Smooth muscle cell (in vitro differentiated cells): ENCODE measurements at regions not wholly inside any gene's neighbourhood (a gene's known extent, or its start where the extent isn't known, plus 50 kb on each side); places are given as distances from the start of the nearest gene placed in this dataset.

Experiments
- DNase-seq: peaks from one replicate; lab custom pipeline; 2025; ENCODE audit not compliant: unreplicated experiment; lab: John Stamatoyannopoulos, UW
- H2AFZ ChIP-seq: fragments of 200-600 bp; sonication (generic); 2 replicates; pipeline ENCODE4 v1.6.0; 2016; ENCODE audit warnings: antibody characterized with exemption, low read depth, mild to moderate bottlenecking
- H3F3A ChIP-seq: fragments of 200-600 bp; sonication (generic); 2 replicates; pipeline ENCODE4 v1.6.0; 2017; ENCODE audit warnings: antibody characterized with exemption, low read depth
- H3K27ac ChIP-seq: fragments of 200-600 bp; sonication (generic); 2 replicates; pipeline ENCODE4 v1.5.1; 2016; ENCODE audit warnings: low read depth, mild to moderate bottlenecking
- H3K27me3 ChIP-seq: fragments of 200-600 bp; sonication (generic); 2 replicates; pipeline ENCODE4 v1.6.1; 2016; ENCODE audit warnings: low read depth, mild to moderate bottlenecking
- H3K36me3 ChIP-seq: fragments of 200-600 bp; sonication (generic); 2 replicates; pipeline ENCODE4 v1.5.1; 2016; ENCODE audit warnings: low read depth
- H3K4me1 ChIP-seq: fragments of 200-600 bp; sonication (generic); 2 replicates; pipeline ENCODE4 v1.5.1; 2016; ENCODE audit warnings: low read depth
- H3K4me2 ChIP-seq: fragments of 200-600 bp; sonication (generic); 2 replicates; pipeline ENCODE4 v1.6.0; 2016; ENCODE audit warnings: mild to moderate bottlenecking
- H3K4me3 ChIP-seq: fragments of 200-600 bp; sonication (generic); 2 replicates; pipeline ENCODE4 v1.5.1; 2016; ENCODE audit warnings: mild to moderate bottlenecking
- H3K79me2 ChIP-seq: fragments of 200-600 bp; sonication (generic); 2 replicates; pipeline ENCODE4 v1.6.0; 2016; ENCODE audit warnings: low read depth, mild to moderate bottlenecking
- H3K9ac ChIP-seq: fragments of 200-600 bp; sonication (generic); 2 replicates; pipeline ENCODE4 v1.6.0; 2016; ENCODE audit warnings: low read depth
- H3K9me3 ChIP-seq: fragments of 200-600 bp; sonication (generic); replicated peaks from 2 replicates; pipeline ENCODE4 v1.5.1; 2016; ENCODE audit warnings: low read depth
- H4K20me1 ChIP-seq: fragments of 200-600 bp; sonication (generic); 2 replicates; pipeline ENCODE4 v1.6.0; 2016; ENCODE audit warnings: low read depth
- WGBS: methylation state at CpG from one replicate; pipeline ENCODE4 v1.1.7; 2016; ENCODE audit warnings: low lambda C conversion rate; 5-methylcytosine and 5-hydroxymethylcytosine counted together
- TF ChIP-seq, protein P1 (sequence below): fragments of 200-600 bp; sonication (generic); IDR thresholded peaks from 2 replicates; pipeline ENCODE4 v1.5.1; 2017; ENCODE audit warnings: borderline replicate concordance, mild to moderate bottlenecking, antibody characterized with exemption; ENCODE audit not compliant: insufficient read depth, poor library complexity, severe bottlenecking

DNA sequence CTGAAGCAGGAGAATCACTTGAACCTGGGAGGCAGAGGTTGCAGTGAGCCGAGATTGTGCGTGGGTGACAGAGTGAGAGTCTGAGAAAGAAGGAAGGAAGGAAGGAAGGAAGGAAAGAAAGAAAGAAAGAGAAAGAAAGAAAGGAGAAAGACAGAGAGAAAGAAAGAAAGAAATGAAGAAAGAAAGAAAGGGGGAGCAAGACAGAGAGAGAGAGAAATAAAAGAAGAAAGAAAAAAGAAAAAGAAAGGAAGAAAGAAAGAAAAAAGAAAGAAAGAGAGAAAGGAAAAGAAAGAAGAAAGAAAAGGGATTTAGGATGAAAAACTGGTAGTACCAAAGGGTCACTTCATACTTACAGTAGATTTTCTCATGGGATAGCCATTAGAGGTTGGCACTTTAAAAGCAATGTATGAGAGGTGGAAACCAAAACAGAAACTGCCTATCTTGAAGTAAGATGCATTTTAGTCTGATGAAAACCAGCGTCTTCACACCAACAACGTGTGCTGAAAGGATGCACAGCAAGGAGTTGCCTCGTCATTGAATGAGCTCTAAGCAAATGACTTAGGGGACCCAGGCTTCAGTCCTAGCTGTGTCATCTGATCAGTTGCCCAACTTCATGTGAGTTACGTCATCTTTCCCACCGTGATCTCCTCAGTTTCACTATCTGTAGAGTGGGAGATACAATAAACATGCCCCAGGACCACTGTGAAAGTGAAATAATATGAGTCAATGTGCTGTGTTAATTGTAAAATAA is 133.9 kb upstream of the NEDD9 start:
- no peak for DNase-seq
- H3K4me3 ChIP-seq = no peak overlapping the region
- H3K9me3 ChIP-seq = no peaks in the 10 kb centered on the region
- H3K36me3 ChIP-seq = no peaks in the 10 kb centered on the region
- peaks cover 28% of the 10 kb centered on the region for H3K4me1 ChIP-seq
- TF ChIP-seq, protein P1, sequence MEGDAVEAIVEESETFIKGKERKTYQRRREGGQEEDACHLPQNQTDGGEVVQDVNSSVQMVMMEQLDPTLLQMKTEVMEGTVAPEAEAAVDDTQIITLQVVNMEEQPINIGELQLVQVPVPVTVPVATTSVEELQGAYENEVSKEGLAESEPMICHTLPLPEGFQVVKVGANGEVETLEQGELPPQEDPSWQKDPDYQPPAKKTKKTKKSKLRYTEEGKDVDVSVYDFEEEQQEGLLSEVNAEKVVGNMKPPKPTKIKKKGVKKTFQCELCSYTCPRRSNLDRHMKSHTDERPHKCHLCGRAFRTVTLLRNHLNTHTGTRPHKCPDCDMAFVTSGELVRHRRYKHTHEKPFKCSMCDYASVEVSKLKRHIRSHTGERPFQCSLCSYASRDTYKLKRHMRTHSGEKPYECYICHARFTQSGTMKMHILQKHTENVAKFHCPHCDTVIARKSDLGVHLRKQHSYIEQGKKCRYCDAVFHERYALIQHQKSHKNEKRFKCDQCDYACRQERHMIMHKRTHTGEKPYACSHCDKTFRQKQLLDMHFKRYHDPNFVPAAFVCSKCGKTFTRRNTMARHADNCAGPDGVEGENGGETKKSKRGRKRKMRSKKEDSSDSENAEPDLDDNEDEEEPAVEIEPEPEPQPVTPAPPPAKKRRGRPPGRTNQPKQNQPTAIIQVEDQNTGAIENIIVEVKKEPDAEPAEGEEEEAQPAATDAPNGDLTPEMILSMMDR = no peak
- no peak overlapping the region for H3K4me2 ChIP-seq
- H3K27ac ChIP-seq = peak overlapping the region; percentile 56
- no peaks in the 10 kb centered on the region for H3K27me3 ChIP-seq
- H2AFZ ChIP-seq = no peak overlapping the region
- no peaks in the 10 kb centered on the region for H3K79me2 ChIP-seq
- H4K20me1 ChIP-seq = no peaks in the 10 kb centered on the region
- WGBS = 82% methylated on average over 7 of the region's 7 CpGs
- H3F3A ChIP-seq = peaks cover 4% of the 10 kb centered on the region
- H3K9ac ChIP-seq = no peak overlapping the region

DNA sequence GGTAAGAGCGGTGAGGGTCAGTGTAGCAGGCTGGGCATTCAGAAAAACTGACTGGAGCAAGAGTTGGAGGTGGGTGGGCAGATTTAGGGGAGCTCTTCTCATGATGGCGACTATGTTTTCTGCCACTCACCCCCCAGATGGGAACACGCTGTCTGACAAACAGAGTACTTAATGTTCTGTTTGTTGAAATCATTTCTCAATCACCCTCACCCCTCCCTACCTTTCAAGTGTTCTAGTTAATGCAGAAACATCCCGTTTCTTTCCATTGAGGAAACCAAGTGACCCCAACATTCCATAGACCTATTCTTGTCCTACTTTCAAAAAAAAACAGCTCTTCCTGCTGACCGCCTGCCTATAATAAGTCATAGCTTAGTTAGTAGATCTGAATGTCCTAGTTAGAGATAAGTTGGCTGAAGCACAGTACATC is 132.5 kb upstream of the NEDD9 start:
- Histone ChIP-seq H3K4me2 (no peak overlapping the region), H3K4me3 (no peak overlapping the region), H3K27ac (peak overlapping the region; percentile 40), H3K79me2 (no peaks in the 10 kb centered on the region), H3K36me3 (no peaks in the 10 kb centered on the region), H4K20me1 (no peaks in the 10 kb centered on the region), H3K27me3 (no peaks in the 10 kb centered on the region), H3K9me3 (no peaks in the 10 kb centered on the region), H2AFZ (no peak overlapping the region), H3K9ac (no peak overlapping the region), H3K4me1 (peaks cover 28% of the 10 kb centered on the region), H3F3A (peaks cover 5% of the 10 kb centered on the region)
- TF ChIP-seq, protein P1 = no peak
- 77% methylated on average over 5 of the region's 5 CpGs for WGBS
- no peak for DNase-seq

DNA sequence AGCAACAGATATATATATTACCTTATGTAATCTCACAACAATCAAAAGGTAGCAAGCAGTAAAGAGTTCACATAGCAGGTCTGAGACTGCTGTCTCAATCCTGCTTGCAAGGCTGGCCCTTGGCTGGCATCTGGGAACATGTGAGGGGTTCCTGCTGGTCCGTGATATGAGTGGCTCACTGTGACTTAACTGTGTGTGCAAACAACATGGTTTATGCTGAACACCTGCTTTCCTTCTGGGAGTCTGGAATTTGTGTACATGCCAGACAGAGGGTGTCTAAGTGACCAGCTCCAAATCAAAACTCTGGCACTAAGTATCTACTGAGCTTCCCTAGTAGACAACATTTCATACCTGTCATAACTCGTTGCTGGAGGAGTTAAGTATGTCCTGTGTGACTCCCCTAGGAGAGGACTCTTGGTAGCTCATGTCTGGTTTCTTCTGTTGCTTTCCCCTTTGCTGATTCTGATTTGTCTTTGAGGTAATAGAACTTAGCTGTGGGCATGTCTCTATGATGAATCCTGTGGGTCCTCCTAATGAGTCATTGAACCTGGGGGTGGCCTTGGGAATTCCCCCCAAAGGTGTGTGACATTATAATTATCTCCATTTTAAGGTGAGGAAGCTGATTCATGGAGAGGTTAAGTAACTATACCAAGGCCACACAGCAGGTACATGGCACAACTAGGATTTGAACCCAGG is 131.6 kb upstream of the NEDD9 start:
- Histone ChIP-seq H3K36me3 (no peaks in the 10 kb centered on the region), H3K9ac (no peak overlapping the region), H3K4me1 (peaks cover 28% of the 10 kb centered on the region), H3K4me3 (no peak overlapping the region), H3K27ac (peak overlapping the region; percentile 40), H3F3A (peaks cover 10% of the 10 kb centered on the region), H3K79me2 (no peaks in the 10 kb centered on the region), H4K20me1 (no peaks in the 10 kb centered on the region), H2AFZ (no peak overlapping the region), H3K27me3 (no peaks in the 10 kb centered on the region), H3K9me3 (no peaks in the 10 kb centered on the region), H3K4me2 (no peak overlapping the region)
- TF ChIP-seq, protein P1 = no peak
- DNase-seq = no peak
- WGBS = 92% methylated on average over 2 of the region's 2 CpGs
